SK-N-MC (cell line): ENCODE measurements at regions not wholly inside any gene's neighbourhood (a gene's known extent, or its start where the extent isn't known, plus 50 kb on each side); places are given as distances from the start of the nearest gene placed in this dataset.

Experiments
- DNase-seq: peaks from one replicate; pipeline ENCODE4 v3.0.0-alpha.2; 2011; ENCODE audit warnings: low read depth, low spot score
- H3K27ac ChIP-seq: fragments of 200-600 bp; sonication (generic); 2 replicates; pipeline ENCODE4 v1.5.1; 2016; ENCODE audit warnings: mixed run types
- H3K36me3 ChIP-seq: fragments of 200-600 bp; sonication (generic); 2 replicates; pipeline ENCODE4 v1.6.1; 2017; ENCODE audit warnings: antibody characterized with exemption, low read length, mixed read lengths; ENCODE audit not compliant: insufficient read depth
- H3K4me3 ChIP-seq: fragments of 200-600 bp; sonication (generic); 2 replicates; pipeline ENCODE4 v1.5.1; 2016
- H3K9ac ChIP-seq: fragments of 200-600 bp; sonication (generic); 2 replicates; pipeline ENCODE4 v1.8.0; 2017; ENCODE audit warnings: mixed run types, mixed read lengths; ENCODE audit not compliant: insufficient read length
- H3K9me3 ChIP-seq: fragments of 200-600 bp; sonication (generic); 2 replicates; pipeline ENCODE4 v1.6.1; 2017; ENCODE audit warnings: low read depth, mild to moderate bottlenecking, antibody characterized with exemption, low read length, moderate library complexity, mixed read lengths
- EZH2 ChIP-seq: fragments of 200-600 bp; sonication (generic); IDR thresholded peaks from one replicate; pipeline ENCODE4 v1.6.1; 2017; ENCODE audit warnings: antibody characterized with exemption
- FOXP2 ChIP-seq: optimal IDR thresholded peaks from 2 replicates; pipeline ENCODE3; 2011; ENCODE audit warnings: mild to moderate bottlenecking, moderate library complexity; ENCODE audit not compliant: insufficient read depth; ENCODE audit errors: extremely low read length, control extremely low read depth
- POLR2AphosphoS5 ChIP-seq: IDR thresholded peaks from 2 replicates; pipeline ENCODE4 v1.6.1; 2012; ENCODE audit warnings: mild to moderate bottlenecking, low read depth, low read length, borderline replicate concordance

GRCh38 chr2:240311821-240312220, 123.6 kb upstream of the GPC1 start:
- H3K4me3 ChIP-seq: no peak overlapping the region
- no peaks in the 10 kb centered on the region for H3K9me3 ChIP-seq
- no peak overlapping the region for H3K9ac ChIP-seq
- no peak for TF ChIP-seq EZH2
- TF ChIP-seq POLR2AphosphoS5: no peak
- TF ChIP-seq FOXP2: no peak
- no peak overlapping the region for H3K27ac ChIP-seq
- DNase-seq: no peak
- no peaks in the 10 kb centered on the region for H3K36me3 ChIP-seq

- DNase-seq: no peak
- Histone ChIP-seq H3K9ac (no peak overlapping the region), H3K4me3 (no peak overlapping the region), H3K36me3 (no peaks in the 10 kb centered on the region), H3K9me3 (no peaks in the 10 kb centered on the region), H3K27ac (no peak overlapping the region)
- TF ChIP-seq FOXP2: no peak
- TF ChIP-seq EZH2: no peak
- no peak for TF ChIP-seq POLR2AphosphoS5
Observed at GRCh38 chr2:240319221-240319854, 116.1 kb upstream of the GPC1 start.

- DNase-seq: no peak
- Histone ChIP-seq H3K9ac (no peak overlapping the region), H3K27ac (no peak overlapping the region), H3K36me3 (no peaks in the 10 kb centered on the region), H3K9me3 (no peaks in the 10 kb centered on the region), H3K4me3 (no peak overlapping the region)
- TF ChIP-seq POLR2AphosphoS5: no peak
- no peak for TF ChIP-seq EZH2
- TF ChIP-seq FOXP2: no peak
Observed at GRCh38 chr2:240319855-240320203, 115.6 kb upstream of the GPC1 start.

- no peak overlapping the region for H3K27ac ChIP-seq
- H3K4me3 ChIP-seq: no peak overlapping the region
- H3K36me3 ChIP-seq: no peaks in the 10 kb centered on the region
- DNase-seq: no peak
- no peak overlapping the region for H3K9ac ChIP-seq
- TF ChIP-seq EZH2 (no peak), POLR2AphosphoS5 (no peak), FOXP2 (no peak)
- no peaks in the 10 kb centered on the region for H3K9me3 ChIP-seq
Observed at GRCh38 chr2:240320204-240320993, 115.1 kb upstream of the GPC1 start.

- TF ChIP-seq POLR2AphosphoS5: no peak
- TF ChIP-seq FOXP2: no peak
- TF ChIP-seq EZH2: no peak
- Histone ChIP-seq H3K36me3 (no peaks in the 10 kb centered on the region), H3K9ac (no peak overlapping the region), H3K9me3 (no peaks in the 10 kb centered on the region), H3K4me3 (no peak overlapping the region), H3K27ac (no peak overlapping the region)
- no peak for DNase-seq
Observed at GRCh38 chr2:240322231-240322955, 113.1 kb upstream of the GPC1 start.

- H3K4me3 ChIP-seq: no peak overlapping the region
Observed at GRCh38 chr2:240322991-240323390, 112.5 kb upstream of the GPC1 start.

GRCh38 chr2:240323601-240324291, 111.7 kb upstream of the GPC1 start:
- no peak overlapping the region for H3K9ac ChIP-seq
- H3K27ac ChIP-seq: no peak overlapping the region
- H3K9me3 ChIP-seq: no peaks in the 10 kb centered on the region
- DNase-seq: no peak
- H3K36me3 ChIP-seq: no peaks in the 10 kb centered on the region
- no peak overlapping the region for H3K4me3 ChIP-seq
- TF ChIP-seq POLR2AphosphoS5: no peak
- no peak for TF ChIP-seq EZH2
- TF ChIP-seq FOXP2: no peak

More at GRCh38 chr2:240322991-240323390, 112.5 kb upstream of the GPC1 start:
- Histone ChIP-seq H3K9ac (no peak overlapping the region), H3K27ac (no peak overlapping the region), H3K9me3 (no peaks in the 10 kb centered on the region), H3K36me3 (no peaks in the 10 kb centered on the region)
- no peak for DNase-seq
- TF ChIP-seq FOXP2 (no peak), POLR2AphosphoS5 (no peak), EZH2 (no peak)

- no peaks in the 10 kb centered on the region for H3K36me3 ChIP-seq
- H3K4me3 ChIP-seq: no peak overlapping the region
- no peak for TF ChIP-seq POLR2AphosphoS5
- TF ChIP-seq FOXP2: no peak
- no peak for TF ChIP-seq EZH2
- H3K9me3 ChIP-seq: no peaks in the 10 kb centered on the region
- no peak for DNase-seq
- no peak overlapping the region for H3K9ac ChIP-seq
- H3K27ac ChIP-seq: no peak overlapping the region
Observed at GRCh38 chr2:240324312-240325015, 111.0 kb upstream of the GPC1 start.
